Mammary epithelial cell (primary cell): ENCODE measurements at regions not wholly inside any gene's neighbourhood (a gene's known extent, or its start where the extent isn't known, plus 50 kb on each side); places are given as distances from the start of the nearest gene placed in this dataset.
"Not testable (repeated sequence)": the region's sequence is repeated elsewhere in the genome, so short reads cannot be mapped to it uniquely, and the experiment has no call there.

Experiments used
- EZH2 ChIP-seq: IDR thresholded peaks from 2 replicates; pipeline ENCODE4 v1.6.1; 2012; ENCODE audit warnings: low read length, inconsistent platforms, borderline replicate concordance
- TF ChIP-seq, protein P1 (sequence below), 2 donors: IDR thresholded peaks in 1 of 2; conservative IDR thresholded peaks in 1 of 2; 2 replicates each; pipeline ENCODE4 v1.5.1; 2011 to 2012; ENCODE audit warnings: inconsistent platforms in 2 of 2, low read length in 2 of 2, mild to moderate bottlenecking in 2 of 2, control low read depth in 1 of 2, low read depth in 1 of 2; ENCODE audit not compliant: insufficient read depth in 1 of 2; ENCODE audit errors: extremely low read depth in 1 of 2

DNA sequence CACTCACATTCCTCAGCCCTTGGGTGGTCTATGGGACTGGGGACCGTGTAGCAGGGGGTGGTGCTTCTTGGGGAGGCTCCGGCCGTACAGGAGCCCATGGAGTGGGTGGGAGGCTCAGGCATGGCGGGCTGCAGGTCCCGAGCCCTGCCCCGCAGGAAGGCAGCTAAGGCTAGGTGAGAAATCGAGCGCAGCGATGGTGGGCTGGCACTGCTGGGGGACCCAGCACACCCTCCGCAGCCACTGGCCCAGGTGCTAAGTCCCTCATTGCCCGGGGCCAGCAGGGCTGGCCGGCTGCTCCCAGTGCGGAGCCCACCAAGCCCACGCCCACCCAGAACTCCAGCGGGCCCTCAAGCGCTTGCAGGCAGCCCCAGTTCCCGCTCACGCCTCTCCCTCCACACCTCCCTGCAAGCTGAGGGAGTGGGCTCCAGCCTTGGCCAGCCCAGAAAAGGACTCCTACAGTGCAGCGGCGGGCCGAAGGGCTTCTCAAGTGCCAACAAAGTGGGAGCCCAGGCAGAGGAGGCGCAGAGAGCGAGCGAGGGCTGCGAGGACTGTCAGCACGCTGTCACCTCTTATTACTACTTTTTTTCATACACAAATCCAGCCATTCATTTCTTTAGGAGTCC is 613.3 kb upstream of the LUZP2 start:
- TF ChIP-seq EZH2: not testable (repeated sequence)
- TF ChIP-seq, protein P1, sequence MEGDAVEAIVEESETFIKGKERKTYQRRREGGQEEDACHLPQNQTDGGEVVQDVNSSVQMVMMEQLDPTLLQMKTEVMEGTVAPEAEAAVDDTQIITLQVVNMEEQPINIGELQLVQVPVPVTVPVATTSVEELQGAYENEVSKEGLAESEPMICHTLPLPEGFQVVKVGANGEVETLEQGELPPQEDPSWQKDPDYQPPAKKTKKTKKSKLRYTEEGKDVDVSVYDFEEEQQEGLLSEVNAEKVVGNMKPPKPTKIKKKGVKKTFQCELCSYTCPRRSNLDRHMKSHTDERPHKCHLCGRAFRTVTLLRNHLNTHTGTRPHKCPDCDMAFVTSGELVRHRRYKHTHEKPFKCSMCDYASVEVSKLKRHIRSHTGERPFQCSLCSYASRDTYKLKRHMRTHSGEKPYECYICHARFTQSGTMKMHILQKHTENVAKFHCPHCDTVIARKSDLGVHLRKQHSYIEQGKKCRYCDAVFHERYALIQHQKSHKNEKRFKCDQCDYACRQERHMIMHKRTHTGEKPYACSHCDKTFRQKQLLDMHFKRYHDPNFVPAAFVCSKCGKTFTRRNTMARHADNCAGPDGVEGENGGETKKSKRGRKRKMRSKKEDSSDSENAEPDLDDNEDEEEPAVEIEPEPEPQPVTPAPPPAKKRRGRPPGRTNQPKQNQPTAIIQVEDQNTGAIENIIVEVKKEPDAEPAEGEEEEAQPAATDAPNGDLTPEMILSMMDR (conservative IDR thresholded peaks at IDR 0.05 in 1 of 2, IDR thresholded peaks at IDR 0.05 in 1 of 2; ENCODE audit: extremely low read depth in 1 of 2, insufficient read depth in 1 of 2, low read depth in 1 of 2, low read length in 2 of 2): not testable (repeated sequence)
